ENCODE measurements at regions not wholly inside any gene's neighbourhood (a gene's known extent, or its start where the extent isn't known, plus 50 kb on each side); places are given as distances from the start of the nearest gene placed in this dataset.

DNA sequence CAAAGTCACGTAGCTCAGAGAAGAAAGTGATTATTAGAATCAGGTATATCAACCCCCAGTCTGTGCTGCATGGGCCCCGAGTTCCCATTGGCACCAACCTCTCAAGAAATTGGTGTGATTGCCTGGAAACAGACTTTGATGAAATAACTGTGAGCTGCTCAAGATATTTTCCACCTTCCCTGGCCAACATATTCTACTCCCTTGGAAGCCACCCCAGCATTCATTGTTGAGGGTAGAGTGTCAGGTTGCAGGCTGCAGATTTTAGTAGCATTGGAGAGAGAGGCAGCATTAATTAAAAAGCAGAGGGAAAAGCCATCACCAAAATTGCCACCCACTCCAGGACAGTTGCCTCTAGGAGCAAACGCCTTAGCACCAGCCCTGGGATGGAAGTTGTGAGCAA lies 154.2 kb upstream of the TNPO1 start:
- no peak for TF ChIP-seq POLR2A (IDR thresholded peaks at IDR 0.05; ENCODE audit: low read length)
- TF ChIP-seq GATA1 (IDR thresholded peaks at IDR 0.05; ENCODE audit: low read depth, low read length): no peak
